HEK293 (cell line): ENCODE measurements at regions not wholly inside any gene's neighbourhood (a gene's known extent, or its start where the extent isn't known, plus 50 kb on each side); places are given as distances from the start of the nearest gene placed in this dataset.

ENCODE experiments used
- SP7 ChIP-seq: fragments of 450-650 bp; formaldehyde crosslinking; IDR thresholded peaks from 2 replicates; pipeline ENCODE4 v1.5.1; 2016; ENCODE audit warnings: missing biosample characterization, missing genetic modification characterization
- ZNF121 ChIP-seq: fragments of 450-650 bp; formaldehyde crosslinking; IDR thresholded peaks from 2 replicates; pipeline ENCODE4 v1.5.1; 2016; ENCODE audit warnings: missing biosample characterization, missing genetic modification characterization
- ZNF175 ChIP-seq: fragments of 450-650 bp; formaldehyde crosslinking; IDR thresholded peaks from 2 replicates; pipeline ENCODE4 v1.5.1; 2016; ENCODE audit warnings: missing biosample characterization, missing genetic modification characterization
- ZNF26 ChIP-seq: fragments of 450-650 bp; formaldehyde crosslinking; IDR thresholded peaks from 2 replicates; pipeline ENCODE4 v1.5.1; 2016; ENCODE audit warnings: missing biosample characterization, missing genetic modification characterization
- ZNF335 ChIP-seq: fragments of 450-650 bp; formaldehyde crosslinking; conservative IDR thresholded peaks from 2 replicates; pipeline ENCODE4 v1.5.1; 2016; ENCODE audit warnings: missing biosample characterization, missing genetic modification characterization
- ZNF398 ChIP-seq: fragments of 450-650 bp; formaldehyde crosslinking; IDR thresholded peaks from 2 replicates; pipeline ENCODE4 v1.5.1; 2017; ENCODE audit warnings: missing biosample characterization, missing genetic modification characterization
- ZNF549 ChIP-seq: fragments of 450-650 bp; IDR thresholded peaks from 2 replicates; pipeline ENCODE4 v1.5.1; 2018; ENCODE audit warnings: missing biosample characterization, missing genetic modification characterization, mild to moderate bottlenecking, inconsistent platforms, moderate library complexity
- ZNF76 ChIP-seq: fragments of 450-650 bp; formaldehyde crosslinking; IDR thresholded peaks from 2 replicates; pipeline ENCODE4; 2016; ENCODE audit warnings: low read depth, missing biosample characterization, missing genetic modification characterization, borderline replicate concordance
- TF ChIP-seq, protein P1 (sequence below): fragments of 450-650 bp; formaldehyde crosslinking; IDR thresholded peaks from 2 replicates; pipeline ENCODE4 v1.5.1; 2016; ENCODE audit warnings: missing biosample characterization, missing genetic modification characterization, low read depth
- TF ChIP-seq, protein P2 (sequence below): fragments of 450-650 bp; formaldehyde crosslinking; IDR thresholded peaks from 2 replicates; pipeline ENCODE4 v1.5.1; 2016; ENCODE audit warnings: missing biosample characterization, missing genetic modification characterization
- TF ChIP-seq, protein P3 (sequence below): fragments of 450-650 bp; formaldehyde crosslinking; IDR thresholded peaks from 2 replicates; pipeline ENCODE4 v1.5.1; 2016; ENCODE audit warnings: missing biosample characterization, missing genetic modification characterization

DNA sequence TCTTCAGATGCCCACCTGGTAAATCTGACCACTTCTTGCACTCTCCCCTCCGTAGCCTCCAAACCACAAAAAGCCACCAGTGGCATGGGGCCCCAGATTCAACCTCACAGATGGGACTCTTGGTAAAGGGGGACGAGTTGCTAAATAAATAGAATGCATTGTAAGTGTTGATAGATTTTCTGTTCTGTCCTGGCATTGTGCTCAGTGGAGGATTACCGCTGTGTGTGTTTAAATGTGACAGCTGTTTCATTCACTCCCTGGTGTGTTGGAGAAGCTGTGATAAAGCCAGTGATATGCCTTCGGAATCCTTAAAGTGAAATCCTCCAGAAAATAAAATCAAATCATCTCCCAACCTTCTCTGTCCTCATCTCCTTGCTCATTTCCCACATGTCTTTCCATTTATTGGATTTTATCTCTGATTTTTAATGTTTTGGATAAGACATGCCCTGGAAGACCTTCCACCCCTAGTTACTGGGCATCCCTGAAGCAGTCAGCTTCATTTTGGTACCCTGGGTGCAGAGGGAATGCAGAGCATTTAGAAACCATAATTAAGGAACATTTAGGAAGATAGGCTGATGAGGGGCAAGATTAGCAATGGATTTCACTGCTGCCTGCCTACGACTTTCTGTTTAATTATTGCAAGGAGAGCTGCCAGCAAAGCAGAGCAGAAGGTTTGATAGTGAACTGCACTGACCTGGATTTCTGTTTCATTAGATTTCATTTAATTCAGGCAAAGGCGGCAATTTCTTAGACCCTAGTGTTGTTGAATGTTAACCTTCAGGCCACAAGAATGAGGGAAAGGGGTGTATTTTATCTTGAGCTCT lies 460.9 kb upstream of the KIRREL3 start:
- TF ChIP-seq, protein P1, sequence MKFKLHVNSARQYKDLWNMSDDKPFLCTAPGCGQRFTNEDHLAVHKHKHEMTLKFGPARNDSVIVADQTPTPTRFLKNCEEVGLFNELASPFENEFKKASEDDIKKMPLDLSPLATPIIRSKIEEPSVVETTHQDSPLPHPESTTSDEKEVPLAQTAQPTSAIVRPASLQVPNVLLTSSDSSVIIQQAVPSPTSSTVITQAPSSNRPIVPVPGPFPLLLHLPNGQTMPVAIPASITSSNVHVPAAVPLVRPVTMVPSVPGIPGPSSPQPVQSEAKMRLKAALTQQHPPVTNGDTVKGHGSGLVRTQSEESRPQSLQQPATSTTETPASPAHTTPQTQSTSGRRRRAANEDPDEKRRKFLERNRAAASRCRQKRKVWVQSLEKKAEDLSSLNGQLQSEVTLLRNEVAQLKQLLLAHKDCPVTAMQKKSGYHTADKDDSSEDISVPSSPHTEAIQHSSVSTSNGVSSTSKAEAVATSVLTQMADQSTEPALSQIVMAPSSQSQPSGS (tag by site-specific recombination): no peak
- TF ChIP-seq, protein P2, sequence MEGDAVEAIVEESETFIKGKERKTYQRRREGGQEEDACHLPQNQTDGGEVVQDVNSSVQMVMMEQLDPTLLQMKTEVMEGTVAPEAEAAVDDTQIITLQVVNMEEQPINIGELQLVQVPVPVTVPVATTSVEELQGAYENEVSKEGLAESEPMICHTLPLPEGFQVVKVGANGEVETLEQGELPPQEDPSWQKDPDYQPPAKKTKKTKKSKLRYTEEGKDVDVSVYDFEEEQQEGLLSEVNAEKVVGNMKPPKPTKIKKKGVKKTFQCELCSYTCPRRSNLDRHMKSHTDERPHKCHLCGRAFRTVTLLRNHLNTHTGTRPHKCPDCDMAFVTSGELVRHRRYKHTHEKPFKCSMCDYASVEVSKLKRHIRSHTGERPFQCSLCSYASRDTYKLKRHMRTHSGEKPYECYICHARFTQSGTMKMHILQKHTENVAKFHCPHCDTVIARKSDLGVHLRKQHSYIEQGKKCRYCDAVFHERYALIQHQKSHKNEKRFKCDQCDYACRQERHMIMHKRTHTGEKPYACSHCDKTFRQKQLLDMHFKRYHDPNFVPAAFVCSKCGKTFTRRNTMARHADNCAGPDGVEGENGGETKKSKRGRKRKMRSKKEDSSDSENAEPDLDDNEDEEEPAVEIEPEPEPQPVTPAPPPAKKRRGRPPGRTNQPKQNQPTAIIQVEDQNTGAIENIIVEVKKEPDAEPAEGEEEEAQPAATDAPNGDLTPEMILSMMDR (tag by site-specific recombination): no peak
- TF ChIP-seq ZNF549 (tag by site-specific recombination) (no peak), ZNF76 (no peak), ZNF26 (no peak), ZNF121 (tag by site-specific recombination) (no peak), ZNF175 (tag by site-specific recombination) (no peak), ZNF335 (tag by site-specific recombination) (no peak), ZNF398 (tag by site-specific recombination) (no peak), SP7 (tag by site-specific recombination) (no peak)
- TF ChIP-seq, protein P3, sequence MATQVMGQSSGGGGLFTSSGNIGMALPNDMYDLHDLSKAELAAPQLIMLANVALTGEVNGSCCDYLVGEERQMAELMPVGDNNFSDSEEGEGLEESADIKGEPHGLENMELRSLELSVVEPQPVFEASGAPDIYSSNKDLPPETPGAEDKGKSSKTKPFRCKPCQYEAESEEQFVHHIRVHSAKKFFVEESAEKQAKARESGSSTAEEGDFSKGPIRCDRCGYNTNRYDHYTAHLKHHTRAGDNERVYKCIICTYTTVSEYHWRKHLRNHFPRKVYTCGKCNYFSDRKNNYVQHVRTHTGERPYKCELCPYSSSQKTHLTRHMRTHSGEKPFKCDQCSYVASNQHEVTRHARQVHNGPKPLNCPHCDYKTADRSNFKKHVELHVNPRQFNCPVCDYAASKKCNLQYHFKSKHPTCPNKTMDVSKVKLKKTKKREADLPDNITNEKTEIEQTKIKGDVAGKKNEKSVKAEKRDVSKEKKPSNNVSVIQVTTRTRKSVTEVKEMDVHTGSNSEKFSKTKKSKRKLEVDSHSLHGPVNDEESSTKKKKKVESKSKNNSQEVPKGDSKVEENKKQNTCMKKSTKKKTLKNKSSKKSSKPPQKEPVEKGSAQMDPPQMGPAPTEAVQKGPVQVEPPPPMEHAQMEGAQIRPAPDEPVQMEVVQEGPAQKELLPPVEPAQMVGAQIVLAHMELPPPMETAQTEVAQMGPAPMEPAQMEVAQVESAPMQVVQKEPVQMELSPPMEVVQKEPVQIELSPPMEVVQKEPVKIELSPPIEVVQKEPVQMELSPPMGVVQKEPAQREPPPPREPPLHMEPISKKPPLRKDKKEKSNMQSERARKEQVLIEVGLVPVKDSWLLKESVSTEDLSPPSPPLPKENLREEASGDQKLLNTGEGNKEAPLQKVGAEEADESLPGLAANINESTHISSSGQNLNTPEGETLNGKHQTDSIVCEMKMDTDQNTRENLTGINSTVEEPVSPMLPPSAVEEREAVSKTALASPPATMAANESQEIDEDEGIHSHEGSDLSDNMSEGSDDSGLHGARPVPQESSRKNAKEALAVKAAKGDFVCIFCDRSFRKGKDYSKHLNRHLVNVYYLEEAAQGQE (tag by site-specific recombination): no peak
